GM12878 (cell line): ENCODE measurements at regions not wholly inside any gene's neighbourhood (a gene's known extent, or its start where the extent isn't known, plus 50 kb on each side); places are given as distances from the start of the nearest gene placed in this dataset.

Experiments
- ATF7 ChIP-seq: fragments of 450-650 bp; IDR thresholded peaks from 2 replicates; pipeline ENCODE4 v1.6.1; 2016; ENCODE audit warnings: low read depth, mild to moderate bottlenecking
- CBX3 ChIP-seq: fragments of 200-600 bp; sonication (generic); IDR thresholded peaks from 2 replicates; pipeline ENCODE4 v1.6.1; 2016; ENCODE audit warnings: low read depth, borderline replicate concordance
- CBX5 ChIP-seq: sonication (generic); IDR thresholded peaks from 2 replicates; pipeline ENCODE4 v1.6.1; 2016; ENCODE audit warnings: low read depth, moderate library complexity, mild to moderate bottlenecking, inconsistent platforms
- CTCF ChIP-seq, 3 experiments: IDR thresholded peaks in 2 of 3; conservative IDR thresholded peaks in 1 of 3; 2 replicates each; pipeline ENCODE4 v1.5.1; 2011; ENCODE audit warnings: low read depth in 3 of 3, low read length in 3 of 3, mild to moderate bottlenecking in 3 of 3, control low read depth in 2 of 3, moderate library complexity in 2 of 3, inconsistent platforms in 1 of 3, mixed read lengths in 1 of 3; ENCODE audit not compliant: control insufficient read depth in 2 of 3, insufficient read depth in 1 of 3; ENCODE audit errors: extremely low read depth in 1 of 3
- E2F8 ChIP-seq: fragments of 450-650 bp; IDR thresholded peaks from 2 replicates; pipeline ENCODE4 v1.6.1; 2018; ENCODE audit warnings: mild to moderate bottlenecking, low read depth, moderate library complexity; ENCODE audit not compliant: partially characterized antibody
- EED ChIP-seq: sonication (generic); IDR thresholded peaks from 2 replicates; pipeline ENCODE4 v1.6.1; 2016; ENCODE audit warnings: antibody characterized with exemption, low read depth
- HSF1 ChIP-seq: fragments of 150-350 bp; IDR thresholded peaks from 2 replicates; pipeline ENCODE4 v1.6.1; 2014; ENCODE audit warnings: mild to moderate bottlenecking, low read depth, low read length
- JUND ChIP-seq: IDR thresholded peaks from 2 replicates; pipeline ENCODE4 v1.6.1; 2012; ENCODE audit warnings: low read depth, mild to moderate bottlenecking, low read length, improper control_type of control experiment, moderate library complexity
- NFIC ChIP-seq: IDR thresholded peaks from 2 replicates; pipeline ENCODE4 v1.6.1; 2012; ENCODE audit warnings: low read depth, mild to moderate bottlenecking, inconsistent platforms, low read length, moderate library complexity
- NFXL1 ChIP-seq: fragments of 450-650 bp; IDR thresholded peaks from 2 replicates; pipeline ENCODE4 v1.6.1; 2017; ENCODE audit warnings: antibody characterized with exemption, mild to moderate bottlenecking, borderline replicate concordance
- PAX8 ChIP-seq: fragments of 450-650 bp; IDR thresholded peaks from 2 replicates; pipeline ENCODE4 v1.6.1; 2017; ENCODE audit warnings: mild to moderate bottlenecking, moderate library complexity
- PBX3 ChIP-seq: IDR thresholded peaks from 2 replicates; pipeline ENCODE4 v1.6.1; 2011; ENCODE audit warnings: mild to moderate bottlenecking, low read depth, low read length, moderate library complexity; ENCODE audit not compliant: insufficient replicate concordance
- RBBP5 ChIP-seq: fragments of 200-600 bp; sonication (generic); conservative IDR thresholded peaks from 2 replicates; pipeline ENCODE4 v1.6.1; 2016
- SMARCA5 ChIP-seq: fragments of 450-650 bp; IDR thresholded peaks from 2 replicates; pipeline ENCODE4 v1.6.1; 2017; ENCODE audit warnings: mild to moderate bottlenecking
- SPI1 ChIP-seq: IDR thresholded peaks from 2 replicates; pipeline ENCODE4 v1.6.1; 2011; ENCODE audit warnings: low read depth, mild to moderate bottlenecking, low read length, moderate library complexity, borderline replicate concordance; ENCODE audit not compliant: insufficient read depth
- TARDBP ChIP-seq: IDR thresholded peaks from 2 replicates; pipeline ENCODE4 v1.6.1; 2016; ENCODE audit warnings: borderline replicate concordance
- ZBTB11 ChIP-seq: fragments of 450-650 bp; formaldehyde crosslinking; IDR thresholded peaks from 2 replicates; pipeline ENCODE4 v1.5.0; 2022; ENCODE audit warnings: mild to moderate bottlenecking, missing genetic modification characterization
- ZNF24 ChIP-seq: fragments of 450-650 bp; IDR thresholded peaks from 2 replicates; pipeline ENCODE4 v1.6.1; 2017; ENCODE audit warnings: antibody characterized with exemption, mild to moderate bottlenecking
- ZNF622 ChIP-seq: fragments of 450-650 bp; IDR thresholded peaks from 2 replicates; pipeline ENCODE4 v1.6.1; 2017; ENCODE audit warnings: mild to moderate bottlenecking, inconsistent platforms

GRCh38 chr4:14125375-14126129 is 498.0 kb upstream of the BOD1L1 start (continued):
- TF ChIP-seq ZBTB11 (no peak), NFIC (peak; percentile 88), SPI1 (peak; percentile 95), CTCF (IDR thresholded peaks at IDR 0.05 in 2 of 3, conservative IDR thresholded peaks at IDR 0.05 in 1 of 3; ENCODE audit: control insufficient read depth in 2 of 3, extremely low read depth in 1 of 3, insufficient read depth in 1 of 3, low read depth in 3 of 3, low read length in 3 of 3) (peak in 2 of 3 experiments; percentile 12 to 20; a peak in 1 of 6 replicates), CBX5 (no peak), EED (peak; percentile 30; the same call in 1 of the 2 replicates), TARDBP (no peak), RBBP5 (no peak), HSF1 (0 out of 2 replicates have a peak, but pooled peaks have one; percentile 52), SMARCA5 (no peak), ZNF622 (no peak), CBX3 (no peak), PAX8 (no peak), E2F8 (no peak), ZNF24 (peak; percentile 76), PBX3 (no peak), ATF7 (peak; percentile 93), NFXL1 (no peak), JUND (no peak)
